Vagina (tissue), 2 donors: ENCODE measurements at regions not wholly inside any gene's neighbourhood (a gene's known extent, or its start where the extent isn't known, plus 50 kb on each side); places are given as distances from the start of the nearest gene placed in this dataset.

Source experiments
- POLR2A ChIP-seq, 2 donors: fragments of 450-650 bp; IDR thresholded peaks; one replicate each; pipeline ENCODE4 v1.6.1; 2017; ENCODE audit warnings: antibody characterized with exemption in 2 of 2, mild to moderate bottlenecking in 2 of 2, moderate library complexity in 2 of 2
- POLR2AphosphoS5 ChIP-seq, 2 donors: sonication (generic); formaldehyde crosslinking; IDR thresholded peaks; one replicate each; pipeline ENCODE4 v1.9.0; 2017; ENCODE audit warnings: antibody characterized with exemption in 2 of 2, mild to moderate bottlenecking in 2 of 2, low read depth in 1 of 2; ENCODE audit not compliant: insufficient read depth in 1 of 2

GRCh38 chr2:81437456-81438000 is 1133.0 kb upstream of the LRRTM1 start:
- no peak for TF ChIP-seq POLR2AphosphoS5 (IDR thresholded peaks at IDR 0.05; ENCODE audit: insufficient read depth in 1 of 2, low read depth in 1 of 2)
- TF ChIP-seq POLR2A (IDR thresholded peaks at IDR 0.05): no peak
